Urinary bladder (tissue), 3 donors: ENCODE measurements at regions not wholly inside any gene's neighbourhood (a gene's known extent, or its start where the extent isn't known, plus 50 kb on each side); places are given as distances from the start of the nearest gene placed in this dataset.

Source experiments
- DNase-seq: peaks from one replicate; pipeline ENCODE4 v3.0.0-alpha.2; 2015; ENCODE audit errors: extremely low spot score
- H3K27ac ChIP-seq: one replicate; pipeline ENCODE4 v1.5.1; 2013; ENCODE audit warnings: low read depth, mild to moderate bottlenecking, moderate library complexity
- H3K36me3 ChIP-seq: one replicate; pipeline ENCODE4 v1.6.1; 2013; ENCODE audit warnings: mild to moderate bottlenecking, moderate library complexity; ENCODE audit not compliant: insufficient read depth
- H3K4me1 ChIP-seq: one replicate; pipeline ENCODE4 v1.6.1; 2013; ENCODE audit warnings: mild to moderate bottlenecking, moderate library complexity; ENCODE audit not compliant: insufficient read depth
- H3K4me3 ChIP-seq: one replicate; pipeline ENCODE4 v1.5.1; 2013; ENCODE audit warnings: low read depth, low read length
- WGBS: extraction: QIAGEN DNeasy Blood & Tissue Kit; methylation state at CpG from one replicate; pipeline ENCODE4 v1.1.7; 2013; 5-methylcytosine and 5-hydroxymethylcytosine counted together
- donor health status: healthy with polysubstance abuse.
- donor health status: healthy.

DNA sequence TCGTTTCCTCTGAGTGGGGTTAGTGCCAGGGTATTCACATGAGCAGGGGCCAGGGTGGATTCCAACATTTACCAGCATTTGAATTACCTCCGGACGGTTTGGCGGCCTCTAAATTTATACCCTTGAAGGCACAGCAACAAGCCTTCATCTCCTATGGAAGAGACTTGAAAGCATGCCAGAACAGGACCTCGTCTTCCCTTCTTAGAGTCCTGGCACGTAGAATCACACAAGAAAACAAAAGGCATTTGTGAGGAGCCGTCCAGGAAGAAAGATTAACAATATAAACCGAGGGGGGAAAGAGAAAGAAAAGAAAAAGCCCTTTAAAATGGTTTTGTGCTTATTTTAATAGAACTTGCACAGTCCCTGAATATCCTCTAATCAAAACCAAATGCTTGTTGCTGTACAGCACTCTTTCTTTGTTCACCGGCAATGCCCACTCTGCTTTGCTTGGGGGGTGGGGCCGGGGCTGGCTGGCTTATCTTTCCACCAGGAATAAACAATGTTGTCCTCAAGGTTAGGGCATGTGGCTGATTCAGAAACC, 575.8 kb upstream of the ZNF462 start:
- no peaks in the 10 kb centered on the region for H3K4me1 ChIP-seq
- no peaks in the 10 kb centered on the region for H3K36me3 ChIP-seq
- peak; percentile 25 for DNase-seq
- H3K27ac ChIP-seq: no peak overlapping the region
- 15% methylated on average over 10 of the region's 10 CpGs for WGBS
- H3K4me3 ChIP-seq: peak overlapping the region; percentile 16

DNA sequence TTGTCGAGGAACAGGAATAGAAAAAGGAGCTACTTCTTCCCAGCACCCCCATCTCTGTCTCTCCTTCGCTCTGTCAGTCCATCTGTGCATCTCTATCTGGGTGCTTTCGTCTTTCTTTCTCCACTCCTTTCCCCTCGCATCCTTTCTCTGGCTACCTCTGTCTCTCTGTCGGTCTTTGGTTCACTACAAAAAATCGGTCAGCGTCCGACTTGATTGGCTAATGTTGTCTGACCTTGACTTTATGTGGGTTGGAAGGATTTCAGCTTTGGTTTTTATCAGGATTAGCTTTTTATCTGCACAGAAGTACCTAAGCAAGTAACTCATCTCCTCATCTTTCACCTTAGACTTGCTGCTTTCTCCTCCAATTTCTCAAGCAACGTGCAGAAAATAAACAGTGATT, 575.2 kb upstream of the ZNF462 start:
- no peak for DNase-seq
- 28% methylated on average over 9 of the region's 9 CpGs for WGBS
- H3K4me3 ChIP-seq: no peak overlapping the region
- no peaks in the 10 kb centered on the region for H3K4me1 ChIP-seq
- H3K27ac ChIP-seq: no peak overlapping the region
- no peaks in the 10 kb centered on the region for H3K36me3 ChIP-seq

DNA sequence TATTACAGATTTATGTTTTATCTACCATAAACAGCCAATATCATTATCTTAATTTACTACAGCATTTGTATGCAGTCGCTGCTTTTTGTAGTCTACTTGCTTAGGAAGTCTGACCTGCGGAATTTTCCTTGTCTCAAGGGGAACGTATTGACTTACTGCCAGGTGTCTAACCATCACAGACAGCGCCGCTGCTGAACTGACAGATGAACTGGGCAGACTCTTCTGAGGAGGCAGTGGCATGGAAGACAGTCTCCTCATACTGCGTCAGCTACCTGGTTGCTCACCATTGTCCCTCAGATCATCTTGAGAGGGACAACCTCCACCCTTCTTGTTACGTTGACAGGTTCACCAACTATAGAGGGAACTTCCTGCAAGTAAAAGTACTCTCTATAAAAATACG, 574.3 kb upstream of the ZNF462 start:
- Histone ChIP-seq H3K36me3 (no peaks in the 10 kb centered on the region), H3K27ac (no peak overlapping the region), H3K4me3 (no peak overlapping the region), H3K4me1 (no peaks in the 10 kb centered on the region)
- no peak for DNase-seq
- 82% methylated on average over 8 of the region's 8 CpGs for WGBS

DNA sequence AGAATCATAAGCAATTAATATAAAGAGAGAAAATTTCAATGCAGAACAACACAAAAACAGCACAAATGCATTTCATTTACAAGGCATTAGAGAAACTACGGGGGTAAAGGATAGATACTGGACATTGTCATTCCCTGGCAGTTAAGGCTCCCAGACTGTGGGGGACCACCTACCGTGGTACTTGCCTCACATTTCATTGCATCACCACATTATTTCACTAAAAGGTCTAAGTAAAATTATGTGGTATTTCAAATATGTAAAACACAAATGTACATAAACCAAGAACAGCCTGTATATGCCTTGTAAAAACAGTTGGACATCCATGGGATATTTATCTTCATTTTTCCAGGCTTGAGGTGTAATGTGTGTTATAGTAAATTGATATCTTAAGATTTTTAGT, 571.2 kb upstream of the ZNF462 start:
- 48% methylated on average over 2 of the region's 2 CpGs for WGBS
- Histone ChIP-seq H3K36me3 (no peaks in the 10 kb centered on the region), H3K4me1 (no peaks in the 10 kb centered on the region), H3K4me3 (no peak overlapping the region), H3K27ac (no peak overlapping the region)
- DNase-seq: no peak

DNA sequence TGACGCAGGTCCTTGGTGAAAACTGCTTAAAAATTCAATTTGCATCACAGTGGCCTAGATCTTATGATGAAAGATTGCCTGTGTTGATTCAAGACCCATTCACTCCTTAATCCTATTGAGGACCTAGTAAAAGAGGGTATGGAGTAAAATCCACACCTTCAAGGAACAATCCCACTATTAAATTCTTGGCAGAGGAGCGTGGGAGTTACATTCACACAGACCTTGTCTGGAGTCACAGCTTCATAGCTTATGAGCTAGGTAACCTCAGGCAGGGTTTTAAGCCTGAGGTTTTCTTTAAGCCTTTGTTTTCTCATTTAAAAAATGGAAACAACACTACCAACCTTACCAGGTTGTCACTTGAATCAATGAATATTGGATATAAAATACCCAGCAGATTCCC, 566.5 kb upstream of the ZNF462 start:
- no peak for DNase-seq
- no peaks in the 10 kb centered on the region for H3K36me3 ChIP-seq
- H3K4me3 ChIP-seq: no peak overlapping the region
- WGBS: 94% methylated on average over 2 of the region's 2 CpGs
- H3K4me1 ChIP-seq: no peaks in the 10 kb centered on the region
- H3K27ac ChIP-seq: no peak overlapping the region

DNA sequence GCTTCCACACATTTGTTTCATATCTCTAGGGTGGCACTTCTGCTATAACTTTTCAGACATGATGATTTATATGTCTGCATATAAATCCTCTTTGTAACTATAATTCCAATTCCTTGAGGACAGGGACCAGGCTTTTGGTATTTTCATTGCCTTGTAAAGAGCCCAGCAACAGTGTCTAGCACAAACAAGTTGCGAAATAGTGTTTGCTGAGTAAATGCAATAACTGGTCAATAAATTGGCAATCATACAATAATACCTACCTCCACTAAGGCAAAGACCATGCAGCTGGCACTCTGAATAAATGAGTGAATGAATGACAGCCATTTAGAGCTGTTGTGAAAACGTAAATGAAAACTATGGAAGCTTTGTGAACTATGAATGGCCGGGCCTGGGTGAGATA, 564.0 kb upstream of the ZNF462 start:
- 89% methylated on average over 3 of the region's 3 CpGs for WGBS
- no peaks in the 10 kb centered on the region for H3K36me3 ChIP-seq
- H3K27ac ChIP-seq: no peak overlapping the region
- no peak overlapping the region for H3K4me3 ChIP-seq
- H3K4me1 ChIP-seq: no peaks in the 10 kb centered on the region
- DNase-seq: no peak

DNA sequence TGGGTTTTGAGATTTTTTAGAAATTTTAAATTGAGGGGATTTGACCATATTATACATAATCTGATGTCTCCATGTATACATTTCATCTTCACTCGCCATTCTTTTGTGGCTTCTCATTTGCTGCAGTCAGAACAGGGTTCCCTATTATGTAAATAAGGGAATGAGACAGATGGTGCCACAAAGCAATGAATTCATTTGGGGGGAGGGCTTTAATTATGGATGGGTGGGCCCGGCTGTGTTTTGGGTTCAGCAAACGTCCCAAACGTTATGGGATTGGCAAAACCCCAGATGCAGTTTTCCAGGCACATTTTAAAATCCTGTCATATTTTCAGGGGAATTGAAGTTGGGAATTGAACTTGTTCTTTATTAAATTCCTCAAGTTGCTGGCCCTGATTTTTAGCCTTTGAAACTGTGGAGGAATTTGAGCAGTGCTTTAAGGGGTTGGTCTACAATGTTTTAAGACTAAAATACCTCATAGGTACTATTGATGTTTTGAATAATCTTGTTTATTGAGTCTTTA, 558.5 kb upstream of the ZNF462 start:
- H3K4me1 ChIP-seq: no peaks in the 10 kb centered on the region
- no peaks in the 10 kb centered on the region for H3K36me3 ChIP-seq
- no peak overlapping the region for H3K27ac ChIP-seq
- 67% methylated on average over 4 of the region's 4 CpGs for WGBS
- H3K4me3 ChIP-seq: no peak overlapping the region
- no peak for DNase-seq

DNA sequence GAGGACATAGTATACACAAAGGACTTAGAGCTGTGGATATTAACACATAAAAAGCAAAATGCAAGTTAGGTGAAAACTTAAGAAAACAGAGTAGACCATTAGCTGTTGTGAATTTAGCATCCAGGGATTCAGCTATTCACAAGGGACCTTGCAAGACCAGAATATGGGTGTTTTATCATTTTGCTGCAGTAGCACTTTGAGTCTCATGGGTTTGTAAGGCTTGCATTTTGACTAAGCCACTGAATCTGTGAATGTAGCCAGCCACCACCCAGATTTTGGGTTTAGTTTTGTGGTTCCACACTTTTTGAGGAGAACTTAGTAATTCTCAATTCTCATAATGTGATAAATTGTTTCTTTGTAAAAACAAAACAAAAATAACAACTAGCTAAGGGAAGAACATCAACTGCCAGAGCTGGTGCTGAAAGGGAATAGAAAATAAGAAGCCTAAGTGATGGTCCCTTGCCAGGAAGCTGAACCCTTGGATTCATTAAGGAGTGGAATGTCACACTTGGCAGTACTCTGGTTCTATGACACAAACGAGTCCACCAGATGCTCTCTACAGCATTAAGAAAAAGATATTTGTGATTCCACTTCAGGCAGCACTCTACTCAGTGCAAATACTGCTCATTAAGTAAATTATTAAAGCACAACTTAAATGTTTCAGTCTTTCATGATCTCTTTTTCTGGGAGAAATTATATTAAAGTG, 557.4 kb upstream of the ZNF462 start:
- Histone ChIP-seq H3K4me3 (no peak overlapping the region), H3K27ac (no peak overlapping the region), H3K4me1 (no peaks in the 10 kb centered on the region), H3K36me3 (no peaks in the 10 kb centered on the region)
- no peak for DNase-seq
- WGBS: 30% methylated on average over 1 of the region's 1 CpG

DNA sequence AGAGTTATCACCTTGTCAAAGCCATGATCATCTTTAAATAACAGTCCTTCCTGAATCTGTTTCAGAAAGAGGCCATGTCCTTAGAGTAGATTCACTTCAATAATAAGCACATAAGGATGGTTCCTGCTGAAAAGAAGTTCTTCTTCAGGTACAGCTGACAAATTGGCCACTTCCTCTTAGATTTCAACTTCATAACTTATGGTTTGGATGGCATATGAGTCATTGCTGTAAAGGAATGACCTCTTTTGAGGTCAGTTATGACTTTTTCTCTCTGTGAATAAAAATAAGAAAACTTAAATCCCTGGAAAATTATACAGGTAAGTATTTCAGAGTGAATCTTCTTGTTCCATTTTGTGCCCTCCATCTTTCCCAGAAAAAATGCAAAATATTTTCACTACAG, 555.3 kb upstream of the ZNF462 start:
- Histone ChIP-seq H3K4me1 (no peaks in the 10 kb centered on the region), H3K36me3 (no peaks in the 10 kb centered on the region), H3K27ac (no peak overlapping the region), H3K4me3 (no peak overlapping the region)
- DNase-seq: no peak

DNA sequence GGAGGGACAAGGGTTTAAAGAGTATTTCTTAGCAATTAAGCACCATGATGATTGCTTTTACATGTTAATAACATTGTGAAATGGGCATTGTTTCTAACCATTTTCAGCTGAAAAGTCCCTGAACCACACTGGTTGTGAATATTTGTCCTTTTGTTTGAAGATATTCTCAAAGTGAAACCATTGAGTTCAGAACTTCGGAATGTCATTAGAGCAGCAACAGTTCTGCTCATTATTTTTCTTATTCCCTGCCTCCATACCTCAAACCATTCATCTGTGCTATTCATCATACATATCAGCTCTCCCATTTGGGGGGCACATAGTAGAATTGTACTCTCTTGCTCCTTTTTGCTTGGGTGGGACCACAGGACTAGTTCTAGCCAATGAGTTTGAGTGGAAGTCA, 553.0 kb upstream of the ZNF462 start:
- H3K27ac ChIP-seq: no peak overlapping the region
- no peaks in the 10 kb centered on the region for H3K4me1 ChIP-seq
- no peak overlapping the region for H3K4me3 ChIP-seq
- H3K36me3 ChIP-seq: no peaks in the 10 kb centered on the region
- 96% methylated on average over 1 of the region's 1 CpG for WGBS
- DNase-seq: no peak

DNA sequence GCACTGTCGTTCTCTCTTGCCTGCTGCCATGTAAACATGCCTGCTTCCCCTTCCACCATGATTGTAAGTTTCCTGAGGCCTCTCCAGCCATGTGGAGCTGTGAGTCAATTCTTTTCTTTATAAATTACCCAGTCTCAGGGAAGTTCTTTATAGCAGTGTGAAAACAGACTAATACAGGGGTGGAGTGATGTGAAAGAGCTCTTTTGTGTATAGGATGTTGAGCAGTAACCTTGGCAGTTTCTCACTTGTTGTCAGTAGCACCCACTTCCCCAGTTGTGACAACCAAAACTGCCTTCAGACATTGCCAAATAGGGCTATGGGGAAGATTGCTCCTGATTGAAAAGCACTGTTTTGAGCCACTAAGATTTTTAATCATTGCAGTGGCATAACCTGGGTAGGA, 552.2 kb upstream of the ZNF462 start:
- Histone ChIP-seq H3K27ac (no peak overlapping the region), H3K36me3 (no peaks in the 10 kb centered on the region), H3K4me1 (no peaks in the 10 kb centered on the region), H3K4me3 (no peak overlapping the region)
- DNase-seq: no peak
- 70% methylated on average over 1 of the region's 1 CpG for WGBS

DNA sequence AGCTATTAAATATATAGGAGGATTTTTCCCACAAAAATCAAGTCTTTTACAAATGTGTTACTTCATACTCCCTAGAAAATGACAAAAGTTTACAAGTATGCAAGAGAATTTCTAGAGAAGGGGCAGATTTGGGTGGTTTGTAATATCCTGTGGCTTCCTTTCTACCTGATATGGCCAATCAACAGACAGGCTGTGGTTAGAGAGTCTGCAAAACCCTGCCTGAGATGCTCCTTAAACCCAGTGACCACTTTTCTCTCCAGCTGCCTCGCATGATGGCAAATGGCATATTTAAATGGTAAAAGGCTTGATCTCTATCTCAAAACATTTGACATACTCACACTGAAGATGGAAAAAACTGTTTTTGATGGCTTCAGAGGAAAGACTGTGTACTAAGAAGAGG, 550.1 kb upstream of the ZNF462 start:
- no peak for DNase-seq
- Histone ChIP-seq H3K4me3 (no peak overlapping the region), H3K4me1 (no peaks in the 10 kb centered on the region), H3K36me3 (no peaks in the 10 kb centered on the region), H3K27ac (no peak overlapping the region)
- WGBS: 88% methylated on average over 1 of the region's 1 CpG

DNA sequence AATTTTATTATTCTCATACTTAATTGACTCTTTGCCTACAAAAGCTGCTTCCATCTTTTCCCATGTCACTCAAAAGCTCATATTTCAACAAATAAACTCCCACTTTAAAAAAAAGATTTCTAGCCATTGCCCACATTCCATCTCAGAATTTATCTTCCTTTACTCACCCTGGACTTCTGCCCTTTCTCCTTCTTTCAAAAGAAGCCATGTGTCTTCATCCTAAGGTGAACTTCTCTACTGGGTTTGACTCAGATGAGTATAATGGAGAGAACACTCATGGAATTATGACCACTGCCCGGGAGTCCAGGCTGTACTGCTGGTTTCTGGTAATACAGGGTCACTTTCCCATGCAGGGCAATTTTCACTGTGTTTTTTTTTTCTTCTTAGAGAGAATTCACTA, 548.5 kb upstream of the ZNF462 start:
- 94% methylated on average over 1 of the region's 1 CpG for WGBS
- Histone ChIP-seq H3K36me3 (no peaks in the 10 kb centered on the region), H3K4me3 (no peak overlapping the region), H3K4me1 (no peaks in the 10 kb centered on the region), H3K27ac (no peak overlapping the region)
- no peak for DNase-seq

DNA sequence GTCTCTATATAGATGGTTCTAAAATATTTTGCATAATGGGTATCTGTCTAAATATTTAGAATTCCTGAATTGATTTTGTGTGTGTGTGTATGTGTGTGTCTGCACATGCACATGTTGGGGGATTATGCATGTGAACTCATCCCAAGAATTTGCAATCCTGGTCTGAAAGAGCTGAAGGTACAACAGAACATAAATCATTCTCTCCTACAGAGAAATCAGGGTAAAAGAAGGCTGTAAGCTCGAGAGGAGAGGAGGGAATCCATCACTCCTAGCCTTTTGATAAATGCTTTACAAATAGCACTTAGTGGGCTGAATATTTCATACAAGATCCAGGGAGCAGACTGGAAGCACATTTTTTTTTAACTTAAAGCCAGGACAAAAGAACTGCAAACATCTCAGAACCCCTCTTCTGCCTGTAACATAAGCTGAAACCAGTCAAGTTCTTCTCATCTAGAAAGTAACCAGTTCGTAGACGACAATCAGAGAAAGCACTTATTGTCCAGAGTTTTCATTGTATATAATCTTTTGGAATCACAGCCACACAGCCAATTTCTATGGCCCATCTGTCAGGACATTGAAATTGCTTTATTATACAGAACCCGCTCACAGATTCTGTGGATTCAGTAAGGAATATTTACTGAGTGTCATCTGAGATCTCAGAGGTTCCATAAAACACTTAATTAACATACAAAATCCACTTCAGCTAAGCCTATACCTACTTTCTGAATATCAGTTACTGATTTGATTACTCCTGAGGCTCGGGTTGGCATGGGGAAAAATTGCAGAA, 541.4 kb upstream of the ZNF462 start:
- 62% methylated on average over 5 of the region's 5 CpGs for WGBS
- no peak overlapping the region for H3K27ac ChIP-seq
- no peak overlapping the region for H3K4me3 ChIP-seq
- DNase-seq: no peak
- no peaks in the 10 kb centered on the region for H3K36me3 ChIP-seq
- no peaks in the 10 kb centered on the region for H3K4me1 ChIP-seq
